PC-9 (cell line): ENCODE measurements at regions not wholly inside any gene's neighbourhood (a gene's known extent, or its start where the extent isn't known, plus 50 kb on each side); places are given as distances from the start of the nearest gene placed in this dataset.

Source experiments
- BruUV-seq: library from RNA; stranded (reverse); fragments of 400-500 nt; replicated peaks from 2 replicates; lab custom pipeline; 2021; lab: Mats Ljungman, UMichigan
- CTCF ChIA-PET: fragments of 300-600 bp; sonication (Branson Sonifier 250); formaldehyde crosslinking; loops from one replicate; lab custom pipeline; 2022; ENCODE audit warnings: antibody characterized with exemption; lab: Charles Lee
- POLR2A ChIA-PET: fragments of 300-600 bp; sonication (Branson Sonifier 250); formaldehyde crosslinking; loops from one replicate; lab custom pipeline; 2022; ENCODE audit warnings: antibody characterized with exemption; ENCODE audit not compliant: unreplicated experiment; lab: Charles Lee
- DNase-seq, 2 experiments: peaks; one replicate each; pipeline versions ENCODE4 v3.0.0 to v3.0.0-alpha.2; 2015 to 2022; ENCODE audit warnings: mixed read lengths in 1 of 2
- H2AFZ ChIP-seq: fragments of 200-600 bp; sonication (generic); 2 replicates; pipeline ENCODE4 v1.8.1; 2017; ENCODE audit warnings: antibody characterized with exemption
- H3F3A ChIP-seq: fragments of 200-600 bp; sonication (generic); 2 replicates; pipeline ENCODE4 v1.8.1; 2017; ENCODE audit warnings: antibody characterized with exemption, mild to moderate bottlenecking, low read depth; ENCODE audit not compliant: insufficient read depth
- H3K27ac ChIP-seq: fragments of 200-600 bp; sonication (generic); 2 replicates; pipeline ENCODE4 v1.6.1; 2016; ENCODE audit warnings: mixed run types
- H3K27me3 ChIP-seq: fragments of 200-600 bp; sonication (generic); 2 replicates; pipeline ENCODE4 v1.6.1; 2016; ENCODE audit warnings: low read depth, mixed run types; ENCODE audit not compliant: insufficient read depth
- H3K36me3 ChIP-seq: fragments of 200-600 bp; sonication (generic); 2 replicates; pipeline ENCODE4 v1.6.1; 2016; ENCODE audit warnings: low read depth, mixed run types
- H3K4me1 ChIP-seq: fragments of 200-600 bp; sonication (generic); replicated peaks from 2 replicates; pipeline ENCODE4 v1.6.1; 2016; ENCODE audit warnings: mixed run types; ENCODE audit not compliant: insufficient read depth
- H3K4me2 ChIP-seq: fragments of 200-600 bp; sonication (generic); 2 replicates; pipeline ENCODE4 v1.6.1; 2017; ENCODE audit warnings: mixed run types
- H3K4me3 ChIP-seq: fragments of 200-600 bp; sonication (generic); 2 replicates; pipeline ENCODE4 v1.6.1; 2016; ENCODE audit warnings: mixed run types
- H3K79me2 ChIP-seq: fragments of 200-600 bp; sonication (generic); 2 replicates; pipeline ENCODE4 v1.6.1; 2017; ENCODE audit warnings: low read depth, mixed run types
- H3K9me2 ChIP-seq: fragments of 200-600 bp; sonication (generic); 2 replicates; pipeline ENCODE4 v1.8.1; 2017; ENCODE audit warnings: mild to moderate bottlenecking; ENCODE audit not compliant: insufficient read depth
- H3K9me3 ChIP-seq: fragments of 200-600 bp; sonication (generic); 2 replicates; pipeline ENCODE4 v1.8.1; 2016; ENCODE audit warnings: low read depth; ENCODE audit not compliant: insufficient read depth
- H4K20me1 ChIP-seq: fragments of 200-600 bp; sonication (generic); 2 replicates; pipeline ENCODE4 v1.8.1; 2017; ENCODE audit not compliant: insufficient read depth
- CTCF ChIP-seq: fragments of 200-600 bp; sonication (generic); conservative IDR thresholded peaks from 2 replicates; pipeline ENCODE4 v1.6.1; 2017; ENCODE audit warnings: mixed run types, antibody characterized with exemption, mild to moderate bottlenecking, moderate library complexity
- EZH2 ChIP-seq: fragments of 200-600 bp; sonication (generic); IDR thresholded peaks from 2 replicates; pipeline ENCODE4 v1.8.0; 2017; ENCODE audit warnings: antibody characterized with exemption, low read depth
- intact Hi-C: fragments of 100-400 bp; cut with micrococcal nuclease; formaldehyde crosslinking; loops from one replicate; pipeline ENCODE4 v1.10.0; 2022; ENCODE audit not compliant: unreplicated experiment

DNA sequence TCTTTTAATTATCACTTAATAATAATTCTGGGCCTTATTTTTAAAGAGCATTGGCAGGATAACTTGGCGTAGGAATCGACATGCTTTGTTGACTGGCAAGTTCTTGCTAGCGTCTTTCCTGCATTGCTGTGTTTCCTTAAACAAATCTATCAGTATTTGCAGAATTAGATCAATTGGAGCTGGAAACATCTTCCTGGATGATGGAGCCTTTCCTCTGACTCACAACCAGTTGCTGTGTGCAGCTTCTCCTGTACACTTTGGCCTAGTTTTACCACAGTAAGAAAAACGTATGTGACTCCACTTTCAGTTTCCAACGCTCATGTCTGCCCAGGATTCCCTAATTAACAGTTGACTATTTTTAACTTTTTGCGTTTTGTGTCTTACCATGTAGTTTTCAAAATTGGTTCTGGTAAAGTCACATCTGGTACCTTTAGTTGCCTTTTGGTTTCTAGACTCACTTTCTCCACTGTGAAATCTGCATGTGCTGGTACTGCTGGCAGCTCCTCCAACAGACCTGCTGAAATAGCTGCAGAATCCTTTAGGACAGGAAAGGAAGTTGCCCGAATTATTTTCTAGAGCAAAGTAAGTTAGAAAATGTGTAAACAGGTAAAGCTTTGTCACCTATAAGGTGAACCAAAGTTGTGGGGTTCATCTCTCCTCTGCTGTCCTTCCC is 553.2 kb upstream of the FAT1 start:
- Histone ChIP-seq H3K27ac (no peak overlapping the region), H3K9me3 (no peaks in the 10 kb centered on the region), H3K9me2 (no peaks in the 10 kb centered on the region), H3K36me3 (no peaks in the 10 kb centered on the region), H3K4me3 (no peak overlapping the region), H3K79me2 (no peaks in the 10 kb centered on the region), H4K20me1 (no peaks in the 10 kb centered on the region), H3K4me1 (no peaks in the 10 kb centered on the region), H3F3A (no peaks in the 10 kb centered on the region), H3K27me3 (no peaks in the 10 kb centered on the region), H2AFZ (no peak overlapping the region), H3K4me2 (no peak overlapping the region)
- TF ChIP-seq EZH2 (no peak), CTCF (no peak)
- intact Hi-C loops = no loop called here
- ChIA-PET CTCF (no interaction called here), POLR2A (no interaction called here)
- BruUV-seq = no TSS peak
- DNase-seq = no peak

DNA sequence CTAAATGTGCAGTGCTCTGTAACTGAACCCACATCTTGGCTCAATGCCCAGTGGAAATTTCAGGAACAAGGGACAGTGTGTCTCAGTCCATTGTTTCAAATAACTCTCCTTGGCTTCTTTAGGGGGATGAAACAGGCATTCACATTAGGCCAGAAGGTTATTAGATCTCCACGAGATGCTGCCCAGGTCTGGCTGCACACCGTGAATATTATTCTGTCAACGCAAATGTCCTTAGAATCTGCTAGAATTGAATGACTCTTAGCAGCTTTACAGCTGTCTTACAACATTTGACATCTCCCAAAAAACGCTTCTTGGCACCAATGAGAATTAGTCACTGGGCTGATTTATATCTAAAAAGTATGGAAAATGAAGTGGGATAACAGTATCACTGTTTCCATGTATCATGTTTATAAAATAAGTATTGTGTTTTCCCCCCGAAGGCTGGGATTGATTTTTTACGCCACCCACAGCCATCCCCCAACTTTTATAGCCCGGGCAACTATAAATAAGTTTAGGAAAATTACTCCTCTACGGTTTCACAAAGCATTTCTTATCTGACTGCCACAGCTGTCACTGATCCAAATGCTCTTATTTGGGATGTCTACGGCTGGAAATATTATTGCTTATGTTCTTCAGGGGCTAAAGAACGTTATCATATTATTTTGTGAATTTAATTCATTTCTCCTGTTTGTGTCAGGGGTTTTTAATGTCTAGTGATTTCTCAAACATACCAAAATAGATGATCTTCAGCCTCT is 559.7 kb upstream of the FAT1 start:
- Histone ChIP-seq H3K9me2 (no peaks in the 10 kb centered on the region), H3K9me3 (no peaks in the 10 kb centered on the region), H3K4me1 (no peaks in the 10 kb centered on the region), H3K4me3 (no peak overlapping the region), H3K4me2 (no peak overlapping the region), H4K20me1 (no peaks in the 10 kb centered on the region), H3K27me3 (no peaks in the 10 kb centered on the region), H3K79me2 (no peaks in the 10 kb centered on the region), H3K27ac (no peak overlapping the region), H2AFZ (no peak overlapping the region), H3F3A (no peaks in the 10 kb centered on the region), H3K36me3 (no peaks in the 10 kb centered on the region)
- no peak for TF ChIP-seq CTCF
- TF ChIP-seq EZH2 = no peak
- no peak for DNase-seq
- CTCF ChIA-PET = no interaction called here
- POLR2A ChIA-PET = no interaction called here
- intact Hi-C loops = no loop called here
- no TSS peak for BruUV-seq

GRCh38 chr4:187286525-187286924 is 562.9 kb upstream of the FAT1 start:
- CTCF ChIA-PET = no interaction called here

More at GRCh38 chr4:187286525-187286924, 562.9 kb upstream of the FAT1 start:
- H3K27me3 ChIP-seq = no peaks in the 10 kb centered on the region
- H3K4me2 ChIP-seq = no peak overlapping the region
- no peak overlapping the region for H2AFZ ChIP-seq
- H3K9me2 ChIP-seq = no peaks in the 10 kb centered on the region
- DNase-seq = no peak
- no peaks in the 10 kb centered on the region for H3K79me2 ChIP-seq
- no peaks in the 10 kb centered on the region for H3K9me3 ChIP-seq
- intact Hi-C loops = no loop called here
- H3F3A ChIP-seq = no peaks in the 10 kb centered on the region
- POLR2A ChIA-PET = no interaction called here
- H3K27ac ChIP-seq = no peak overlapping the region
- H3K36me3 ChIP-seq = no peaks in the 10 kb centered on the region
- no peak overlapping the region for H3K4me3 ChIP-seq
- TF ChIP-seq CTCF = no peak
- TF ChIP-seq EZH2 = no peak
- BruUV-seq = no TSS peak
- H4K20me1 ChIP-seq = no peaks in the 10 kb centered on the region
- no peaks in the 10 kb centered on the region for H3K4me1 ChIP-seq
